CD4-positive, alpha-beta T cell treated with Interleukin-2 at 100 ng/mL for 4 hours (primary cell): ENCODE measurements at regions not wholly inside any gene's neighbourhood (a gene's known extent, or its start where the extent isn't known, plus 50 kb on each side); places are given as distances from the start of the nearest gene placed in this dataset.
"Not testable (repeated sequence)": the region's sequence is repeated elsewhere in the genome, so short reads cannot be mapped to it uniquely, and the experiment has no call there.

ENCODE experiments used
- DNase-seq: peaks from one replicate; pipeline ENCODE4 v3.0.0-alpha.2; 2020; ENCODE audit warnings: low spot score

- no peak for DNase-seq
Measured at GRCh38 chr1:235059221-235059620, 69.4 kb downstream of the TOMM20 start.

- DNase-seq = no peak
Measured at GRCh38 chr1:235058695-235059094, 69.9 kb downstream of the TOMM20 start.

- DNase-seq = no peak
Measured at GRCh38 chr1:235057385-235058306, 71.0 kb downstream of the TOMM20 start.

- DNase-seq = no peak
Measured at GRCh38 chr1:235056937-235057336, 71.7 kb downstream of the TOMM20 start.

- DNase-seq = no peak
Measured at GRCh38 chr1:235054936-235055335, 73.7 kb downstream of the TOMM20 start.

- no peak for DNase-seq
Measured at GRCh38 chr1:235054466-235054865, 74.2 kb downstream of the TOMM20 start.

- DNase-seq = no peak
Measured at GRCh38 chr1:235052067-235053008, 76.3 kb downstream of the TOMM20 start.

GRCh38 chr1:235051521-235051920 lies 77.1 kb downstream of the TOMM20 start:
- no peak for DNase-seq

- DNase-seq = no peak
Measured at GRCh38 chr1:235050911-235051360, 77.7 kb downstream of the TOMM20 start.

GRCh38 chr1:235049716-235050378 lies 78.8 kb downstream of the TOMM20 start:
- not testable (repeated sequence) for DNase-seq

- DNase-seq = no peak
Measured at GRCh38 chr1:235049217-235049616, 79.4 kb downstream of the TOMM20 start.

- DNase-seq = no peak
Measured at GRCh38 chr1:235047331-235047871, 81.2 kb downstream of the TOMM20 start.

GRCh38 chr1:235045921-235046601 lies 82.6 kb downstream of the TOMM20 start:
- no peak for DNase-seq

- DNase-seq = no peak
Measured at GRCh38 chr1:235045034-235045690, 83.5 kb downstream of the TOMM20 start.

- DNase-seq = no peak
Measured at GRCh38 chr1:235043234-235043633, 85.4 kb downstream of the TOMM20 start.

- no peak for DNase-seq
Measured at GRCh38 chr1:235038701-235039100, 89.9 kb downstream of the TOMM20 start.

- no peak for DNase-seq
Measured at GRCh38 chr1:235035928-235036327, 92.7 kb downstream of the TOMM20 start.

GRCh38 chr1:235030919-235031596 lies 97.6 kb downstream of the TOMM20 start:
- no peak for DNase-seq

GRCh38 chr1:235027862-235028250 lies 100.8 kb downstream of the TOMM20 start:
- DNase-seq = no peak
